GM12892 (cell line): ENCODE measurements at regions not wholly inside any gene's neighbourhood (a gene's known extent, or its start where the extent isn't known, plus 50 kb on each side); places are given as distances from the start of the nearest gene placed in this dataset.

ENCODE experiments used
- POLR2A ChIP-seq: IDR thresholded peaks from 2 replicates; pipeline ENCODE4 v1.6.1; 2011; ENCODE audit warnings: low read depth, low read length, control low read depth
- POLR2AphosphoS5 ChIP-seq: IDR thresholded peaks from 2 replicates; pipeline ENCODE4 v1.6.1; 2011; ENCODE audit warnings: low read depth, low read length, control low read depth
- TAF1 ChIP-seq: IDR thresholded peaks from 2 replicates; pipeline ENCODE4 v1.6.1; 2011; ENCODE audit warnings: low read depth, mild to moderate bottlenecking, control low read depth, low read length, borderline replicate concordance

DNA sequence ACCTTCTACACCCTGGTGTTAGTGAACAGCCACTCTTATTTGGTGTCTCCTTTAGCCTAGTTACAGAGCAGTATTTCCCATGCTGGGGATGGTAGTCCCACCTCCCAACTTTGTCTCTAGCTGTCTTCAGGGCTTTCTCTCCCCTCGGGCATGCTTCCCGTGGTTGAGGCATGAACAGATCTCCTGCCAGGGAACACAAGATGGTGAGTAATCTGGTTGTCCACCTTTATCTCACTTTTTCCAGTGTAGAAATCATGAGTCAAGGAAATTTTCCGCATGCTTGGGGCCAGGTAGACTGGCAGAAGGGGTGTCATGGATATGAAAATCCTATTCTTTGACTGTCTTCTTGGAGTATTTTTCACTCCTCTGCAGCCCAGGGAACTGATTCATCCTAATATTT, 532.9 kb downstream of the ANXA1 start:
- TF ChIP-seq POLR2AphosphoS5 = no peak
- TF ChIP-seq POLR2A = no peak
- no peak for TF ChIP-seq TAF1
